NT2/D1 (cell line): ENCODE measurements at regions not wholly inside any gene's neighbourhood (a gene's known extent, or its start where the extent isn't known, plus 50 kb on each side); places are given as distances from the start of the nearest gene placed in this dataset.

Experiments
- YY1 ChIP-seq: IDR thresholded peaks from 2 replicates; pipeline ENCODE4 v1.6.1; 2011; ENCODE audit not compliant: insufficient read length, insufficient read depth
- ZNF274 ChIP-seq: IDR thresholded peaks from 2 replicates; pipeline ENCODE4 v1.6.1; 2011; ENCODE audit warnings: mild to moderate bottlenecking, low read depth, low read length

DNA sequence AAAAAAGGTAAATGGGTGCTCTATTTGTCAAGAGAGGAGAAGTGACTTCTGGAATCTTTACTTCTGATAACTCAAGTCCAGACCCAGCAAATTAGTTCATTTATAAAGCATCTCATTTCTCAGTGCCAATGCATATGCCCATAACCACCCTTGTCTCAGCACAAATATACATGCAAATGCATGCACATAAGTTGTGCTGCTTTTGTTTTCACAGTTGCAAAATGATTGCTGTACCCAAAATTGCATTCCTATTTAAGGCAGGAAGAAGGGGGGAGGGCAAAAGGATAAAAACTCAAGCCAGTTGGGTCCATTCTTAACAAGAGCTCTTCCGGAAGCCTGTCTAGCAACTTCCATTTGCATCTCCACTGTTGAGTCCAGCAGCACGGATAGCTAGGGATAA is 61.3 kb upstream of the FAM20A start:
- TF ChIP-seq YY1 (no peak), ZNF274 (no peak)
